Right lobe of liver (tissue), 6 donors: ENCODE measurements at regions not wholly inside any gene's neighbourhood (a gene's known extent, or its start where the extent isn't known, plus 50 kb on each side); places are given as distances from the start of the nearest gene placed in this dataset.
A peak's percentile ranks its signal among the peaks of the same experiment; 100 is the strongest.

Experiments
- ATAC-seq, 4 donors: fragments of 200-7000 bp; cut with Tn5 transposase; one replicate each; pipeline ENCODE4 v1.9.1; 2020; ENCODE audit warnings: mild to moderate bottlenecking in 4 of 4, moderate library complexity in 4 of 4
- DNase-seq, 3 donors: peaks; one replicate each; pipeline ENCODE4 v3.0.0-alpha.2; 2020
- H3K27ac ChIP-seq, 3 donors: fragments of 200-600 bp; one replicate each; pipeline ENCODE4 v1.8.0; 2022
- H3K27me3 ChIP-seq, 2 donors: fragments of 200-600 bp; one replicate each; pipeline ENCODE4 v1.8.0; 2022
- H3K36me3 ChIP-seq, 4 donors: fragments of 200-600 bp; sonication (generic) in 1 of 4; one replicate each; pipeline versions ENCODE4 v1.5.1 to v1.8.0; 2017 to 2022; ENCODE audit warnings: control low read depth in 1 of 4
- H3K4me1 ChIP-seq, 4 donors: fragments of 200-600 bp; sonication (generic) in 1 of 4; one replicate each; pipeline versions ENCODE4 v1.5.1 to v1.8.0; 2017 to 2022; ENCODE audit warnings: control low read depth in 1 of 4
- H3K4me3 ChIP-seq, 3 donors: fragments of 200-600 bp; one replicate each; pipeline ENCODE4 v1.8.0; 2022
- H3K9me3 ChIP-seq, 4 donors: fragments of 200-600 bp; sonication (generic) in 1 of 4; one replicate each; pipeline versions ENCODE4 v1.5.1 to v1.8.0; 2017 to 2022; ENCODE audit warnings: control low read depth in 1 of 4
- POLR2A ChIP-seq: fragments of 450-650 bp; IDR thresholded peaks from one replicate; pipeline ENCODE4 v1.6.1; 2017; ENCODE audit warnings: antibody characterized with exemption, mild to moderate bottlenecking
- WGBS: methylation state at CpG from one replicate; pipeline ENCODE4 v1.1.6; 2018; ENCODE audit warnings: low coverage, low lambda C conversion rate; ENCODE audit not compliant: insufficient coverage; ENCODE audit errors: missing lambda C conversion rate; 5-methylcytosine and 5-hydroxymethylcytosine counted together
- intact Hi-C, 2 donors: fragments of 100-400 bp; cut with DNase I; formaldehyde crosslinking; loops; one replicate each; pipeline versions ENCODE4 v1.11.2 to v1.14.1; 2022
- TF ChIP-seq, protein P1 (sequence below), 4 donors: fragments of 200-600 bp in 3 of 4; fragments of 450-650 bp in 1 of 4; IDR thresholded peaks; one replicate each; pipeline versions ENCODE4 v1.5.1 to v1.8.0; 2016 to 2022; ENCODE audit warnings: antibody characterized with exemption in 4 of 4, mild to moderate bottlenecking in 2 of 4
- donor health status: DM: no; HTN: yes; CAD: no.
- donor health status: DM: no; HTN: no; CAD: no.
- donor health status: DM: no; HTN: no; CAD: no.
- donor health status: DM: no; HTN: yes; CAD: no.
- donor health status: DM: no; HTN: yes; CAD: no.

GRCh38 chr15:49712846-49713450 is 92.1 kb downstream of the DTWD1 start:
- H3K4me1 ChIP-seq, result no peaks in the 10 kb centered on the region
- intact Hi-C loops, result no loop called here
- no peaks in the 10 kb centered on the region for H3K9me3 ChIP-seq
- ATAC-seq (no peak), DNase-seq (no peak)
- H3K27me3 ChIP-seq, result no peaks in the 10 kb centered on the region
- no peaks in the 10 kb centered on the region for H3K36me3 ChIP-seq
- H3K27ac ChIP-seq, result no peak overlapping the region
- TF ChIP-seq, protein P1, sequence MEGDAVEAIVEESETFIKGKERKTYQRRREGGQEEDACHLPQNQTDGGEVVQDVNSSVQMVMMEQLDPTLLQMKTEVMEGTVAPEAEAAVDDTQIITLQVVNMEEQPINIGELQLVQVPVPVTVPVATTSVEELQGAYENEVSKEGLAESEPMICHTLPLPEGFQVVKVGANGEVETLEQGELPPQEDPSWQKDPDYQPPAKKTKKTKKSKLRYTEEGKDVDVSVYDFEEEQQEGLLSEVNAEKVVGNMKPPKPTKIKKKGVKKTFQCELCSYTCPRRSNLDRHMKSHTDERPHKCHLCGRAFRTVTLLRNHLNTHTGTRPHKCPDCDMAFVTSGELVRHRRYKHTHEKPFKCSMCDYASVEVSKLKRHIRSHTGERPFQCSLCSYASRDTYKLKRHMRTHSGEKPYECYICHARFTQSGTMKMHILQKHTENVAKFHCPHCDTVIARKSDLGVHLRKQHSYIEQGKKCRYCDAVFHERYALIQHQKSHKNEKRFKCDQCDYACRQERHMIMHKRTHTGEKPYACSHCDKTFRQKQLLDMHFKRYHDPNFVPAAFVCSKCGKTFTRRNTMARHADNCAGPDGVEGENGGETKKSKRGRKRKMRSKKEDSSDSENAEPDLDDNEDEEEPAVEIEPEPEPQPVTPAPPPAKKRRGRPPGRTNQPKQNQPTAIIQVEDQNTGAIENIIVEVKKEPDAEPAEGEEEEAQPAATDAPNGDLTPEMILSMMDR (IDR thresholded peaks at IDR 0.05), result no peak
- TF ChIP-seq POLR2A, result no peak
- H3K4me3 ChIP-seq, result no peak overlapping the region
- WGBS, result 85% methylated on average over 2 of the region's 2 CpGs

GRCh38 chr15:49715211-49715610 is 94.4 kb downstream of the DTWD1 start:
- intact Hi-C loops, result no loop called here
- Histone ChIP-seq H3K27me3 (no peaks in the 10 kb centered on the region), H3K36me3 (no peaks in the 10 kb centered on the region), H3K4me3 (no peak overlapping the region), H3K9me3 (no peaks in the 10 kb centered on the region), H3K27ac (no peak overlapping the region), H3K4me1 (no peaks in the 10 kb centered on the region)
- WGBS, result 86% methylated on average over 1 of the region's 1 CpG
- DNase-seq (no peak), ATAC-seq (no peak)
- TF ChIP-seq POLR2A, result no peak
- TF ChIP-seq, protein P1 (IDR thresholded peaks at IDR 0.05), result no peak

- ATAC-seq, result no peak
- Histone ChIP-seq H3K4me3 (no peak overlapping the region), H3K36me3 (no peaks in the 10 kb centered on the region), H3K9me3 (no peaks in the 10 kb centered on the region), H3K27ac (no peak overlapping the region), H3K27me3 (no peaks in the 10 kb centered on the region), H3K4me1 (no peaks in the 10 kb centered on the region)
- intact Hi-C loops, result no loop called here
- WGBS, result 100% methylated on average over 4 of the region's 5 CpGs
- TF ChIP-seq, protein P1 (IDR thresholded peaks at IDR 0.05), result no peak
- no peak for TF ChIP-seq POLR2A
- no peak for DNase-seq
Observed at GRCh38 chr15:49715701-49716100, 94.9 kb downstream of the DTWD1 start.

DNA sequence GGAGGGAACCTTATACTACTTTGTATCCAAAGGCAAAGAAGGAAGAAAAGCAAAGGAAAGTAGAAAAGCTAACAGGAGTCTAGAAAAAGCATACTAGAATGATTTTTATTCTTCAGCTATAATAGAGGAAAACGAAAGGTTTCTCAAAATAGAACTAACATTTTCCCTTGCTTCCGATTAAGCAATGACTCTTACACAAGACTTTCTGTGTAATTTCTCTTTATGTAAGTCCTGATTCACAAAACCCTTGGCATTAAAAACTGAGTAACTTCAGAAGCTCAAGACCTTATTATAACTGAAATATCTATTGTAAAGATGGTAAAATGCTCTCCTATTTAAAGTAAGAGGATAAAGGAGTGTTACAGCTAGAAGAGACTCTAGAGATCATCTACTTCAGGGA is 97.4 kb downstream of the DTWD1 start:
- 5% methylated on average over 2 of the region's 2 CpGs for WGBS
- no peaks in the 10 kb centered on the region for H3K27me3 ChIP-seq
- TF ChIP-seq, protein P1 (IDR thresholded peaks at IDR 0.05), result no peak
- no peak for TF ChIP-seq POLR2A
- no peaks in the 10 kb centered on the region for H3K9me3 ChIP-seq
- H3K36me3 ChIP-seq, result no peaks in the 10 kb centered on the region
- DNase-seq (no peak), ATAC-seq (peak in 2 of 4 donors; percentile 62 to 67)
- no peaks in the 10 kb centered on the region for H3K4me1 ChIP-seq
- H3K27ac ChIP-seq, result no peak overlapping the region
- no peak overlapping the region for H3K4me3 ChIP-seq
- intact Hi-C loops, result no loop called here

- Histone ChIP-seq H3K9me3 (no peaks in the 10 kb centered on the region), H3K4me1 (no peaks in the 10 kb centered on the region), H3K27ac (no peak overlapping the region), H3K36me3 (no peaks in the 10 kb centered on the region), H3K27me3 (no peaks in the 10 kb centered on the region), H3K4me3 (no peak overlapping the region)
- intact Hi-C loops, result no loop called here
- DNase-seq (no peak), ATAC-seq (peak in 1 of 4 donors; percentile 19)
- 72% methylated on average over 2 of the region's 3 CpGs for WGBS
- TF ChIP-seq, protein P1 (IDR thresholded peaks at IDR 0.05), result no peak
- TF ChIP-seq POLR2A, result no peak
Observed at GRCh38 chr15:49718846-49719245, 98.0 kb downstream of the DTWD1 start.
